ENCODE measurements at regions not wholly inside any gene's neighbourhood (a gene's known extent, or its start where the extent isn't known, plus 50 kb on each side); places are given as distances from the start of the nearest gene placed in this dataset.

GRCh38 chr18:53894675-53895442 lies 329.6 kb downstream of the MBD2 start:
- H3K27ac ChIP-seq = no peak overlapping the region
- TF ChIP-seq CTCF (IDR thresholded peaks at IDR 0.05; ENCODE audit: low read depth, low read length) = no peak
- no peak overlapping the region for H3K4me3 ChIP-seq (ENCODE audit: low read depth, low read length)
- H3K9me3 ChIP-seq (ENCODE audit: severe bottlenecking) = no peaks in the 10 kb centered on the region
- no peak for DNase-seq
- H3K36me3 ChIP-seq = no peaks in the 10 kb centered on the region
- H3K27me3 ChIP-seq (ENCODE audit: insufficient read depth, low read depth, severe bottlenecking) = peaks cover 81% of the 10 kb centered on the region

- no peak overlapping the region for H3K27ac ChIP-seq
- H3K36me3 ChIP-seq = no peaks in the 10 kb centered on the region
- no peak for DNase-seq
- H3K27me3 ChIP-seq (ENCODE audit: insufficient read depth, low read depth, severe bottlenecking) = peaks cover 73% of the 10 kb centered on the region
- no peaks in the 10 kb centered on the region for H3K9me3 ChIP-seq (ENCODE audit: severe bottlenecking)
- H3K4me3 ChIP-seq (ENCODE audit: low read depth, low read length) = no peak overlapping the region
- no peak for TF ChIP-seq CTCF (IDR thresholded peaks at IDR 0.05; ENCODE audit: low read depth, low read length)
Observed at GRCh38 chr18:53887447-53887846, 337.0 kb downstream of the MBD2 start.

GRCh38 chr18:53886058-53886457 lies 338.4 kb downstream of the MBD2 start:
- TF ChIP-seq CTCF (IDR thresholded peaks at IDR 0.05; ENCODE audit: low read depth, low read length) = no peak
- Histone ChIP-seq H3K27ac (no peak overlapping the region), H3K36me3 (no peaks in the 10 kb centered on the region)

GRCh38 chr18:53883771-53884170 lies 340.7 kb downstream of the MBD2 start:
- Histone ChIP-seq H3K36me3 (no peaks in the 10 kb centered on the region), H3K27me3 (ENCODE audit: insufficient read depth, low read depth, severe bottlenecking) (peaks cover 70% of the 10 kb centered on the region), H3K4me3 (ENCODE audit: low read depth, low read length) (no peak overlapping the region), H3K9me3 (ENCODE audit: severe bottlenecking) (no peaks in the 10 kb centered on the region), H3K27ac (no peak overlapping the region)
- no peak for DNase-seq
- no peak for TF ChIP-seq CTCF (IDR thresholded peaks at IDR 0.05; ENCODE audit: low read depth, low read length)

More at GRCh38 chr18:53886058-53886457, 338.4 kb downstream of the MBD2 start:
- Histone ChIP-seq H3K27me3 (ENCODE audit: insufficient read depth, low read depth, severe bottlenecking) (peaks cover 82% of the 10 kb centered on the region), H3K9me3 (ENCODE audit: severe bottlenecking) (no peaks in the 10 kb centered on the region), H3K4me3 (ENCODE audit: low read depth, low read length) (no peak overlapping the region)
- DNase-seq = no peak

GRCh38 chr18:53874103-53874502 lies 350.4 kb downstream of the MBD2 start:
- no peak for TF ChIP-seq CTCF (IDR thresholded peaks at IDR 0.05; ENCODE audit: low read depth, low read length)
- DNase-seq = no peak

GRCh38 chr18:53864770-53865169 lies 359.7 kb downstream of the MBD2 start:
- TF ChIP-seq CTCF (IDR thresholded peaks at IDR 0.05; ENCODE audit: low read depth, low read length) = no peak
- Histone ChIP-seq H3K9me3 (ENCODE audit: severe bottlenecking) (no peaks in the 10 kb centered on the region), H3K4me3 (ENCODE audit: low read depth, low read length) (no peak overlapping the region), H3K27me3 (ENCODE audit: insufficient read depth, low read depth, severe bottlenecking) (peaks cover 74% of the 10 kb centered on the region), H3K27ac (no peak overlapping the region), H3K36me3 (no peaks in the 10 kb centered on the region)
- DNase-seq = no peak

More at GRCh38 chr18:53874103-53874502, 350.4 kb downstream of the MBD2 start:
- H3K4me3 ChIP-seq (ENCODE audit: low read depth, low read length) = no peak overlapping the region
- no peak overlapping the region for H3K27ac ChIP-seq
- H3K27me3 ChIP-seq (ENCODE audit: insufficient read depth, low read depth, severe bottlenecking) = peaks cover 64% of the 10 kb centered on the region
- H3K9me3 ChIP-seq (ENCODE audit: severe bottlenecking) = no peaks in the 10 kb centered on the region
- no peaks in the 10 kb centered on the region for H3K36me3 ChIP-seq

Measured in WERI-Rb-1 (cell line).